Ammon's horn (tissue), 1 donor: ENCODE measurements at regions not wholly inside any gene's neighbourhood (a gene's known extent, or its start where the extent isn't known, plus 50 kb on each side); places are given as distances from the start of the nearest gene placed in this dataset.

Experiments used
- DNase-seq: peaks from one replicate; pipeline ENCODE4 v3.0.0-alpha.2; 2016; ENCODE audit warnings: low spot score

- DNase-seq, result no peak
Observed at GRCh38 chr4:13126976-13127910, 356.9 kb downstream of the RAB28 start.

- DNase-seq, result no peak
Observed at GRCh38 chr4:13118633-13119032, 365.5 kb downstream of the RAB28 start.

GRCh38 chr4:13117185-13117584 lies 367.0 kb downstream of the RAB28 start:
- no peak for DNase-seq

- no peak for DNase-seq
Observed at GRCh38 chr4:13112030-13112429, 372.1 kb downstream of the RAB28 start.

- no peak for DNase-seq
Observed at GRCh38 chr4:13109536-13109935, 374.6 kb downstream of the RAB28 start.

GRCh38 chr4:13108096-13108495 lies 376.0 kb downstream of the RAB28 start:
- DNase-seq, result no peak

- DNase-seq, result no peak
Observed at GRCh38 chr4:13103382-13104015, 380.6 kb downstream of the RAB28 start.

- DNase-seq, result peak; percentile 5
Observed at GRCh38 chr4:13102092-13102742, 381.9 kb downstream of the RAB28 start.

- DNase-seq, result peak; percentile 6
Observed at GRCh38 chr4:13097971-13098370, 386.2 kb downstream of the RAB28 start.

GRCh38 chr4:13095722-13096121 lies 388.4 kb downstream of the RAB28 start:
- DNase-seq, result no peak

GRCh38 chr4:13093170-13093569 lies 391.0 kb downstream of the RAB28 start:
- DNase-seq, result no peak

GRCh38 chr4:13092702-13093101 lies 391.4 kb downstream of the RAB28 start:
- no peak for DNase-seq

- no peak for DNase-seq
Observed at GRCh38 chr4:13089659-13089998, 394.5 kb downstream of the RAB28 start.

- peak; percentile 70 for DNase-seq
Observed at GRCh38 chr4:13088726-13089658, 395.1 kb downstream of the RAB28 start.

GRCh38 chr4:13087041-13087440 lies 397.1 kb downstream of the RAB28 start:
- DNase-seq, result no peak

GRCh38 chr4:13084210-13084609 lies 399.9 kb downstream of the RAB28 start:
- DNase-seq, result no peak

GRCh38 chr4:13081830-13082229 lies 402.3 kb downstream of the RAB28 start:
- no peak for DNase-seq

GRCh38 chr4:13067077-13067476 lies 417.1 kb downstream of the RAB28 start:
- no peak for DNase-seq

- no peak for DNase-seq
Observed at GRCh38 chr4:13059019-13059418, 425.1 kb downstream of the RAB28 start.

- no peak for DNase-seq
Observed at GRCh38 chr4:13056630-13057189, 427.4 kb downstream of the RAB28 start.

- DNase-seq, result no peak
Observed at GRCh38 chr4:13054420-13054970, 429.6 kb downstream of the RAB28 start.
